GM10266 (cell line): ENCODE measurements at regions not wholly inside any gene's neighbourhood (a gene's known extent, or its start where the extent isn't known, plus 50 kb on each side); places are given as distances from the start of the nearest gene placed in this dataset.

Source experiments
- DNase-seq: peaks from one replicate; pipeline ENCODE4 v3.0.0; 2012; ENCODE audit errors: extremely low spot score
- TF ChIP-seq, protein P1 (sequence below): IDR thresholded peaks from 2 replicates; pipeline ENCODE4 v1.5.1; 2012; ENCODE audit warnings: mild to moderate bottlenecking, low read depth; ENCODE audit not compliant: control insufficient read depth, insufficient read depth; ENCODE audit errors: missing control alignments

DNA sequence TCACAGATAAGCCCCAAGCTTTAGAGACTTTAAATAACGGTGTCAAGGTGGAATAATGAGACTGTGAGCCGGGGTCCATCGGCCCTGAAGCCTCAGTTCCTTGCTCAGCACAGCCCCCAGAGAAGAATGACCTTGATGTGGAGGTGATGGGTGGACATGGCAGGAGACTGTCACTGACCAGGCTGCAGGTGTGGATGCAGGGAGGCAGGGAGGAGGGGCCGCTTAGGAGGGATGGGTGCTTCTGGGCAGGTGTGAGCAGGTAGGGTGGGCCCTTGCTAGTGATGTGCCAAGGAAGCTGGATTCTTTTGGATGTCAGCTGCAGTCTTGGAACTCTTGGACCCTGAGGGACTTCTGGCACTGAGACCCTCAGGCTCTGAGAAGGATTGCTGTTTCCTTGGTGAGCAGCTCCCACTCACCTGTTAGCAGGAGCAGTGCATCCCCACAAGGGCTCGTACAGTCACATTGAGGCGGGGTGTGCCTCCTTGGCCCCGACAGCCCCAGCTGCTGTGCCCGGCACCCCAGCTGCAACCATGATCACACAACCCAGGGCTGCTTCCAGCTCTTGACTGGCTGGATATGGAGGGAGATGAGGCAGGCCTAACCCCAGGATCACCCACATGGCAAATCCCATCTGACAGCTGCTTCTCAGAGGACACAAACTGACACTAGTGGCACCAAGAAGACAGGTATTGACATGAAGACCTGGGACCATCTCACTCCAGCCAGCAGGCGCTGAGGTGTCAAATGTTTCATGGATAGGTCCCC is 209.8 kb upstream of the HDAC4 start:
- DNase-seq = no peak
- TF ChIP-seq, protein P1, sequence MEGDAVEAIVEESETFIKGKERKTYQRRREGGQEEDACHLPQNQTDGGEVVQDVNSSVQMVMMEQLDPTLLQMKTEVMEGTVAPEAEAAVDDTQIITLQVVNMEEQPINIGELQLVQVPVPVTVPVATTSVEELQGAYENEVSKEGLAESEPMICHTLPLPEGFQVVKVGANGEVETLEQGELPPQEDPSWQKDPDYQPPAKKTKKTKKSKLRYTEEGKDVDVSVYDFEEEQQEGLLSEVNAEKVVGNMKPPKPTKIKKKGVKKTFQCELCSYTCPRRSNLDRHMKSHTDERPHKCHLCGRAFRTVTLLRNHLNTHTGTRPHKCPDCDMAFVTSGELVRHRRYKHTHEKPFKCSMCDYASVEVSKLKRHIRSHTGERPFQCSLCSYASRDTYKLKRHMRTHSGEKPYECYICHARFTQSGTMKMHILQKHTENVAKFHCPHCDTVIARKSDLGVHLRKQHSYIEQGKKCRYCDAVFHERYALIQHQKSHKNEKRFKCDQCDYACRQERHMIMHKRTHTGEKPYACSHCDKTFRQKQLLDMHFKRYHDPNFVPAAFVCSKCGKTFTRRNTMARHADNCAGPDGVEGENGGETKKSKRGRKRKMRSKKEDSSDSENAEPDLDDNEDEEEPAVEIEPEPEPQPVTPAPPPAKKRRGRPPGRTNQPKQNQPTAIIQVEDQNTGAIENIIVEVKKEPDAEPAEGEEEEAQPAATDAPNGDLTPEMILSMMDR = no peak

DNA sequence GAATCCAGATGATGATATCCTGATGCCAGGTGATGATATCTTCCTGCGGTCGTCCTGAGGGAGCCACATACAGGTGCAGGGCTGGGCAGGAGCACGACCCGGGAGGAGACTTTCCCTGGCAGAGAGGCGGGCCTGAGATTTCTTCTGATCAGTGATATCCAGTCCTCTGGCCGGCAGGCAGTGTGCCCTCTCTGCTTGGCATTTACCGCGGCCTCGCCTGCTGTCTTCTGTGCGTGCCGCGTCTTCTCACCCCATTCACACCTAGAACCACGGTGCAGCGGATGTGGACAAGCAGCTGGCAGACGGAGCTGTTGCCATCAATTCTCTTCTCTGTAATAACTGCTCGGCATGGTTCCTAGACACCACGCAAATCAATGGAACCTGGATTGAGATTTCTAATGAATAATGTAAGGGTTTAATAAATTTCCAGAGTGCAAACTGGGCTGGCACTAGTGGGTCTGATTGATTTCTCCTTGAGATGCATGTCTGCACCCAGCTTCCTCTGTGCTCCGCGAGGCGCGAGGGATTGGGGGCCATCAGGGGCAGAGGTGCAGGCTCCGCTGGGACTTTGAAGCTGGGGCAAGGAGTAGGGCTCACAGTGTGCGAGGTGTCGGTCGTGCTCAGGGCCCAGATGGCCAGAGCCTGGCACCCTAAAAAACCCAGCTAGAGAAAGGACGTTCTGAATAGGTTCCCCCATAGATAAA is 208.9 kb upstream of the HDAC4 start:
- no peak for DNase-seq
- TF ChIP-seq, protein P1 = no peak

DNA sequence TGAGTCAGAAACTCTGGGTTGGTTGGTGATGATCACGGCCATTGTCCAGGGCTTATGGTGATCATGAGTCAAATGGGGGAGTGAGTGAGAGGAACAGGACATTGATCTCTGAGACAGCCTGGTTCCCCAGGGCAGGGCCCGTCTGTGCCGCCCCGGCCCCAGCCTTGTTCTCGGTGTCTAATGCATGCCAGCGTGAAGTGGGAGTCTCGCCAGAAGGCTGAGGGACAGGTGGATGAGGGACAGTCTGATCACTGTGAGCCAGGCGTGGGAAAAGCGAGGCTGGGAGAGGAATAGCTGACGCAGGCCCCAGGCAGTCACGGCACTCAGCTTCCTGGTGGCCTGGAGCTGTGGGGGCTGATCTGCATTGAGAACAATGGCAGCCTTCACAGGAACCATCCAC is 208.3 kb upstream of the HDAC4 start:
- TF ChIP-seq, protein P1 = no peak
- DNase-seq = no peak

DNA sequence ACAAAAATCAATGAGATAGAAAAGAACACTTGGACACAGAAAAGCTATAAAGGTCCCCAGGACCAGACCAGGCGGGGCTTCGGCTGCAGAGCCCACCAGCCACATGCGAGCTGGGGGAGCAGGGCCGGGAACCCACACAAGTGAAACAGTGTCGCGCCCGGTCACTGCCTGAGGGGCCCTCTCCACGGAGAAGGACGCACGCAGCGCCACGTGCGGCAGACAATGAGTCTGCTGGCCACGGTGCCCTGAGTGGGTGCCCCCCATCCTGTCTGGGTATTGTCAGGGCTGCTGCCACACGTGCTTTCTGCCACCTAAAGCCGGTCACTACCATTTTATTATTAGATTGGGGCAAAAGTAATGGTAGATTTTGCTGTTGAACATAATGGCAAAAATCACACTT is 207.9 kb upstream of the HDAC4 start:
- no peak for DNase-seq
- TF ChIP-seq, protein P1 = no peak

DNA sequence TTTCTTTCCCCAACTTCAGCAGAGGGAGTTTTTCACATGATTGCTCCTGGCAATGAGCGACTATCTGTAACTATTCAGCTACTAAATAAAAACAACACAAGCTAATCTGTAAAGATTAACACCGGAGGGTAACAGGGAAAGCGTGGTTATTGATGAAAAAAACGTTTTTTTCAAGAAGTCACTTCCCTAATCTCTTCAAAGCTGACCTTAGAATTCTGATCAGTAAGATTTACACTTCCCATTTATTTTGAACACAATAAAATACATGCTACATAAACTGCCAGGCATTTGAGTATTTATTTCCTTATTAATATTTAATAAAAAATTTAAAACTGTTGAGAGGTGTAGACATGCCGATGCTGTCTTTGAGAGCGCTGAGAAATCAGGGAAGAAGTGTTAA is 207.4 kb upstream of the HDAC4 start:
- TF ChIP-seq, protein P1 = no peak
- DNase-seq = no peak

DNA sequence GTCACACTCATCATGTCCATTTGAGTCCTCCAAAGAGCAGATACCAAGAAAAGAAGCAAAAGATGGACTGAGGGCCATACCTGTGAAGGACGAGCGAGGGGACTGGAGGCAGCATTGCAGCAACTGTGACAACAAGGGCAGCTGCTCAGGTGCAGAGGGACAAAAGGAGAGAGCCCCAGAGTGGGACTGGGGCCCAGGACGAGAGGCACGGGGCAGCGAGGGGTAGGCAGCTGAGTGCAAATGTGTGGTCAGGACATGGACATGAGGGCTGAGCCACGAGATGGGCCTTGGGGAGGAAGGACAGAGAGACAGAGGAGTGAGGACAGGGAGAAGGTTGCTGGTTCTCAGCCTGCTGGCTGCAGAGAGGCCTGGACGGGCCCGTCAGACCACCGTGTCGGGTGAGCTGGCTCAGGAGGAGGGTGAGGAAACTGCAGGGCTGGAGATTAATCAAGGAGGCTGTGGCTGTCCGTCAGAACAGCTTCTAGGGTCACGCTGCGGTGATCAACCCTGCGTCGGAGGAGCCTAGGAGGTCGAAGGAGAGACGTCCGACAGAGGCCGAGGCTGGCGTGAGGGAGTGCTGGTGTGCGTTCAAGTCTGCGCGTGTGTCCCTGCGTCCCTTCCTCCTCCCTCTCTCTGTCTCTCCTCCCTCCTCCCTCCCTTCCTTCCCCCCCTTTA is 206.8 kb upstream of the HDAC4 start:
- DNase-seq = no peak
- TF ChIP-seq, protein P1 = no peak

DNA sequence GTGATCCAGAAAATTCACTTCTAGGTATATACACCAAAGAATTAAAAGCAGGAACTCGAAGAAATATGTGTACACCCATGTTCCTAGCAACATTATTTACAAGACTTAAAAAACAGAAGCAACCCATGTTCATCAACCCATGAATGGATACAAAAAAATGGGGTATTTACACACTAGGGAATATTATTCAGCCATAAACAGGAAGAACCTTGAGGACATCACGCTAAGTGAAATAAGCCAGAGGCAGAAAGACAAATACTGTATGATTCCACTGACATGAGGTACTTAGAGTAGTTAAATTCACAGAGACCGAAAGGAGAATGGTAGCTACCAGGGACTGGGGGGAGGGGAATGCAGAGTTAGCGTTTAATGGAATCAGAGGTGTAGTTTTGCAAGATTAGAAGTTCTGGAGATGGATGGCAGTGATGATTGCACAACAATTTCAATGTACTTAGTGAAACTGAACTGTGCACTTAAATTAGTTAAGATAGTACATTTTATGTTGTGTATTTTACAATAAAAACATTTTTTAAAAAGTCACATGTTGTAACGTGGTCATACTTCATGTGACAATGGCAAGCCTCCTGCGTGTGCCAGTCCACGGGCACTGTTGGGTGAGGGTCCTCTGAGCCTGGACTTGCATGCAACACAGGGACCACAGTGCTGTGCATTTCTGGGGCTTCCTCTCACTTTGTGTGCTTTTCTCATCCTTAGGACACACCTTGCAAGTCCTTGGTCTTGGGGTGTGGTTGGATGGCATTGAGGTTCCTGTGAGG is 206.1 kb upstream of the HDAC4 start:
- TF ChIP-seq, protein P1 = no peak
- no peak for DNase-seq
